OCI-LY7 (cell line): ENCODE measurements at regions not wholly inside any gene's neighbourhood (a gene's known extent, or its start where the extent isn't known, plus 50 kb on each side); places are given as distances from the start of the nearest gene placed in this dataset.

Source experiments
- BruUV-seq: library from RNA; stranded (reverse); fragments of 400-500 nt; replicated peaks from 2 replicates; lab custom pipeline; 2021; lab: Mats Ljungman, UMichigan
- CTCF ChIA-PET: fragments of 300-600 bp; sonication (Branson Sonifier 250); formaldehyde crosslinking; loops from one replicate; lab custom pipeline; 2022; ENCODE audit warnings: antibody characterized with exemption; ENCODE audit not compliant: unreplicated experiment; lab: Charles Lee
- POLR2A ChIA-PET: fragments of 300-600 bp; sonication (Branson Sonifier 250); formaldehyde crosslinking; loops from one replicate; lab custom pipeline; 2022; ENCODE audit warnings: antibody characterized with exemption; lab: Charles Lee
- DNase-seq: peaks from one replicate; pipeline ENCODE4 v3.0.0-alpha.2; 2015; ENCODE audit warnings: low spot score
- H2AFZ ChIP-seq: fragments of 200-600 bp; sonication (generic), shearing (Covaris generic); 2 replicates; pipeline ENCODE4 v1.6.1; 2014; ENCODE audit warnings: mild to moderate bottlenecking, antibody characterized with exemption, low read length, moderate library complexity
- H3K27ac ChIP-seq: fragments of 200-600 bp; sonication (generic); 2 replicates; pipeline ENCODE4 v1.5.1; 2014; ENCODE audit warnings: mixed run types, low read depth, mild to moderate bottlenecking, moderate library complexity, low read length, inconsistent platforms; ENCODE audit not compliant: poor library complexity, severe bottlenecking
- H3K36me3 ChIP-seq: fragments of 200-600 bp; sonication (generic); 2 replicates; pipeline ENCODE4 v1.6.1; 2014; ENCODE audit warnings: mild to moderate bottlenecking, antibody characterized with exemption, low read length, moderate library complexity, mixed read lengths; ENCODE audit not compliant: insufficient read depth
- H3K4me1 ChIP-seq: fragments of 200-600 bp; sonication (generic); 2 replicates; pipeline ENCODE4 v1.5.1; 2014; ENCODE audit warnings: mild to moderate bottlenecking, low read length; ENCODE audit not compliant: insufficient read depth, poor library complexity, severe bottlenecking
- H3K4me2 ChIP-seq: fragments of 200-600 bp; sonication (generic); 2 replicates; pipeline ENCODE4 v1.6.1; 2014; ENCODE audit warnings: mild to moderate bottlenecking, low read length
- H3K4me3 ChIP-seq: fragments of 200-600 bp; sonication (generic); 2 replicates; pipeline ENCODE4 v1.5.1; 2014; ENCODE audit warnings: mild to moderate bottlenecking, low read depth, low read length; ENCODE audit not compliant: poor library complexity, severe bottlenecking
- H3K79me2 ChIP-seq: fragments of 200-600 bp; sonication (generic); 2 replicates; pipeline ENCODE4 v1.6.1; 2016; ENCODE audit warnings: low read depth, mild to moderate bottlenecking, low read length, moderate library complexity, mixed read lengths; ENCODE audit not compliant: insufficient read depth
- H3K9me2 ChIP-seq: fragments of 200-600 bp; sonication (generic); 2 replicates; pipeline ENCODE4 v1.6.1; 2016; ENCODE audit warnings: mild to moderate bottlenecking, low read length, mixed read lengths; ENCODE audit not compliant: insufficient read depth
- H3K9me3 ChIP-seq: fragments of 200-600 bp; sonication (generic); 2 replicates; pipeline ENCODE4 v1.6.1; 2014; ENCODE audit warnings: mild to moderate bottlenecking, mixed run types, low read length, mixed read lengths
- H4K20me1 ChIP-seq: fragments of 200-600 bp; sonication (generic); 2 replicates; pipeline ENCODE4 v1.6.1; 2014; ENCODE audit warnings: mild to moderate bottlenecking, antibody characterized with exemption, low read length, moderate library complexity, mixed read lengths; ENCODE audit not compliant: insufficient read depth
- EZH2phosphoT487 ChIP-seq: fragments of 200-600 bp; sonication (generic); IDR thresholded peaks from 2 replicates; pipeline ENCODE4 v1.6.1; 2018; ENCODE audit warnings: low read depth, borderline replicate concordance, mild to moderate bottlenecking, mixed run types, antibody characterized with exemption, low read length, moderate library complexity, mixed read lengths
- intact Hi-C: fragments of 100-400 bp; cut with micrococcal nuclease; formaldehyde crosslinking; loops from one replicate; pipeline ENCODE4 v1.10.0; 2022; ENCODE audit not compliant: unreplicated experiment
- TF ChIP-seq, protein P1 (sequence below): fragments of 200-600 bp; sonication (generic); conservative IDR thresholded peaks from 2 replicates; pipeline ENCODE4 v1.5.1; 2014; ENCODE audit warnings: mild to moderate bottlenecking, antibody characterized with exemption, low read length, moderate library complexity, mixed read lengths

DNA sequence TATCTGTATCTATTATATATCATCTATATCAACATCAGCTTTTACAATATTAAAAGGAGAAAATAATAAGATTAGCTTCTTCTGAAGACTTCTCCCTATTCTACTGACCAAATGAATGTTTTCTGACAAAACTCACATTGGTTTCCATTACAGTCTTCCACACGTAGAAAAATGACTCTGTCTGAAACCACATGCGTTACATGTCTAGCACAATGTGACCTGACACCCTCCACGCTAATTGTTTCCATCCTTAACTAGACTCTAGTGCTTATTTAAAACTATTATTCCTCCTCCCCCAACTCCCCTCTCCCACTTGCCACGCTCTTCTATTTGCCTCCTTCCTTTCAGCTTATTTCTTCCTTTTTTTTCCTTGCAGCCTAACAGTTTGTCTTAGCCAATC, 172.1 kb downstream of the ADAMTS15 start:
- ChIA-PET POLR2A (no interaction called here), CTCF (no interaction called here)
- Histone ChIP-seq H2AFZ (no peak overlapping the region), H3K4me3 (no peak overlapping the region), H3K4me1 (no peaks in the 10 kb centered on the region), H3K27ac (no peak overlapping the region), H3K4me2 (no peak overlapping the region), H3K9me2 (no peaks in the 10 kb centered on the region; the same call in 1 of the 2 replicates), H3K9me3 (no peaks in the 10 kb centered on the region), H3K36me3 (no peaks in the 10 kb centered on the region), H3K79me2 (no peaks in the 10 kb centered on the region), H4K20me1 (no peaks in the 10 kb centered on the region)
- intact Hi-C loops, result no loop called here
- no peak for TF ChIP-seq EZH2phosphoT487
- TF ChIP-seq, protein P1, sequence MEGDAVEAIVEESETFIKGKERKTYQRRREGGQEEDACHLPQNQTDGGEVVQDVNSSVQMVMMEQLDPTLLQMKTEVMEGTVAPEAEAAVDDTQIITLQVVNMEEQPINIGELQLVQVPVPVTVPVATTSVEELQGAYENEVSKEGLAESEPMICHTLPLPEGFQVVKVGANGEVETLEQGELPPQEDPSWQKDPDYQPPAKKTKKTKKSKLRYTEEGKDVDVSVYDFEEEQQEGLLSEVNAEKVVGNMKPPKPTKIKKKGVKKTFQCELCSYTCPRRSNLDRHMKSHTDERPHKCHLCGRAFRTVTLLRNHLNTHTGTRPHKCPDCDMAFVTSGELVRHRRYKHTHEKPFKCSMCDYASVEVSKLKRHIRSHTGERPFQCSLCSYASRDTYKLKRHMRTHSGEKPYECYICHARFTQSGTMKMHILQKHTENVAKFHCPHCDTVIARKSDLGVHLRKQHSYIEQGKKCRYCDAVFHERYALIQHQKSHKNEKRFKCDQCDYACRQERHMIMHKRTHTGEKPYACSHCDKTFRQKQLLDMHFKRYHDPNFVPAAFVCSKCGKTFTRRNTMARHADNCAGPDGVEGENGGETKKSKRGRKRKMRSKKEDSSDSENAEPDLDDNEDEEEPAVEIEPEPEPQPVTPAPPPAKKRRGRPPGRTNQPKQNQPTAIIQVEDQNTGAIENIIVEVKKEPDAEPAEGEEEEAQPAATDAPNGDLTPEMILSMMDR, result no peak
- no peak for DNase-seq
- no TSS peak for BruUV-seq

DNA sequence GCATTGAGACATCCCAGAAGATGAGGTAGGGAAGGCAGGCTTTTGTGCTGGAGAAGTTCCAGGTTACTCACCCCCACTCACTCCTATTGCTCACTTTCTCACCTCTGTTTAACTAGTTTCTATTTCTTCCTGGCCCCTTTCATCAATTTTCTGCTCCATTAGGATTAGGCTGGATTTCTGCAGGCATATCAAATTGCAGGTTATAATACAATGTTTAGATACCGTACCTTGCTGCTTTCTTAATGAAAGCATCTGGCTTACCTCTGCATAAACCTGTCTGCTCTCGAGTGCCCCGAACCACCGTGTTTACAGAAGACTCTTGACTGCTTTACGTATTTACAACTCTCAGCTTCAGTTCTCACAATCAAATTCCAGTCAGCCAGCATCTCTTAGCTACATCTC, 173.7 kb downstream of the ADAMTS15 start:
- Histone ChIP-seq H3K79me2 (no peaks in the 10 kb centered on the region), H3K27ac (no peak overlapping the region), H3K36me3 (no peaks in the 10 kb centered on the region), H3K4me1 (no peaks in the 10 kb centered on the region), H2AFZ (no peak overlapping the region), H3K4me3 (no peak overlapping the region), H3K9me3 (no peaks in the 10 kb centered on the region), H3K9me2 (no peaks in the 10 kb centered on the region; the same call in 1 of the 2 replicates), H3K4me2 (no peak overlapping the region), H4K20me1 (no peaks in the 10 kb centered on the region)
- TF ChIP-seq, protein P1, result no peak
- intact Hi-C loops, result no loop called here
- POLR2A ChIA-PET, result no interaction called here
- BruUV-seq, result no TSS peak
- DNase-seq, result no peak
- CTCF ChIA-PET, result no interaction called here

DNA sequence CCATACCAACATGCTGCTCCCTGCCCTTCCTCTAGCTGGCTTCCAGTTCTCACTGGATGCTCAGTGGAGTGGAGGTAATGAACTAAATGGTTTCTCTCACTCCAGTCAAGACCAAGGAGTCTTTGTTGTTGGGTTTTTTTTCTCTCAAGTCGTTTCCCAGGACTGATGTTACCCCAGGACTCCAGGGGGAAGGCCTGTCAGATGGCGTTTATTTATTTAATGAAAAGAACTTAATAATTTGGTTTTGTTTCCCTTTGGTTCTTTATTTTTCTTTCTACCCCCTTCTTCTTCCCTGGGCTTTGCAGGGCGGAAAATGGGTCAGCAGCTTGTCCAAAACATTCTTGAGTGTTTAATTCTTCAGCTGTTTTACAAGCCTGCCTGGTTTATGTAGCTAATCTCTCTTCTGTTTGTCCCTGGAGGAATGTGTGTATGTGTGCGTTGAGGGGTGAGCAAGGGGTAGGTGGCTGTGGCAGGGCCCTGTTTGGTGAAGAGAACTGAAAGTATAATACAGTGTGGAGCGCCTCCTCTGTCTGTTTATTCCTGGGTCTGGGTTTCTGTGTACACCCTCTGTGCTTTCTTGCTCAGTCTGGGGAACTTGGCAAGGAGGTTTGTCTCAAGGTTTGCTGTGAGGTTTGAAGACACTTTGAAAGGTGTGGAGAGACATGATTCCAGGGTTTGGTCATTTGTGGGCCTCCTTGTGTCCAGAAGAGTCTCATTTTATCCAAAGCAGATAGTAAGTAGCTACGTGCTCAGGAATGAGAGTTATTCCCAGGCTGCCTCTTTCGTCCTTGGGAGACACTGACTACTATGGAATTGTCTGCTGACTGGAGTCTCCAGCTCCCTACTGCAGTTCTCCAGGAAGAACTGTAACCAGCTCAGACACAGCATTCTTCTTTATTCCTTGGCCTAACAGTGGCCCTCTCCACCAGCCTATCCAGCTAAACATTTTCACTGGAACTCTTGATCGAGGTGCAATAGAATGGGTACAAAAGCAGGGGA, 175.5 kb downstream of the ADAMTS15 start:
- intact Hi-C loops, result no loop called here
- BruUV-seq, result no TSS peak
- H3K9me3 ChIP-seq, result no peaks in the 10 kb centered on the region
- H3K27ac ChIP-seq, result no peak overlapping the region
- H3K36me3 ChIP-seq, result no peaks in the 10 kb centered on the region
- H3K9me2 ChIP-seq, result no peaks in the 10 kb centered on the region; the same call in 1 of the 2 replicates
- TF ChIP-seq, protein P1, result no peak
- no peak for TF ChIP-seq EZH2phosphoT487
- H3K4me3 ChIP-seq, result no peak overlapping the region
- H3K79me2 ChIP-seq, result no peaks in the 10 kb centered on the region
- H3K4me1 ChIP-seq, result no peaks in the 10 kb centered on the region
- DNase-seq, result no peak
- no peak overlapping the region for H3K4me2 ChIP-seq
- no peak overlapping the region for H2AFZ ChIP-seq
- CTCF ChIA-PET, result interaction anchor here (0.6 kb wide), 1 partner anchor 986 kb away, joined by 3 read pairs; no protein-coding TSS in a partner anchor
- POLR2A ChIA-PET, result no interaction called here
- H4K20me1 ChIP-seq, result no peaks in the 10 kb centered on the region
